Loucy (cell line): ENCODE measurements at regions not wholly inside any gene's neighbourhood (a gene's known extent, or its start where the extent isn't known, plus 50 kb on each side); places are given as distances from the start of the nearest gene placed in this dataset.

Experiments
- H2AFZ ChIP-seq: fragments of 200-600 bp; sonication (generic); 2 replicates; pipeline ENCODE4 v1.6.0; 2016; ENCODE audit warnings: antibody characterized with exemption, mild to moderate bottlenecking, low read length, moderate library complexity
- H3F3A ChIP-seq: fragments of 200-600 bp; 2 replicates; pipeline ENCODE4 v1.6.0; 2016; ENCODE audit warnings: antibody characterized with exemption, low read depth, mild to moderate bottlenecking
- H3K27me3 ChIP-seq: fragments of 200-600 bp; sonication (generic); 2 replicates; pipeline ENCODE4 v1.6.1; 2014; ENCODE audit warnings: low read length, mild to moderate bottlenecking; ENCODE audit not compliant: insufficient read depth, poor library complexity, severe bottlenecking
- H3K36me3 ChIP-seq: fragments of 200-600 bp; sonication (generic); 2 replicates; pipeline ENCODE4 v1.6.1; 2016; ENCODE audit warnings: low read length; ENCODE audit not compliant: insufficient read depth
- H3K4me1 ChIP-seq: fragments of 200-600 bp; sonication (generic); 2 replicates; pipeline ENCODE4 v1.5.1; 2014; ENCODE audit warnings: low read length, mild to moderate bottlenecking; ENCODE audit not compliant: insufficient read depth, poor library complexity, severe bottlenecking
- H3K4me2 ChIP-seq: fragments of 200-600 bp; sonication (generic); 2 replicates; pipeline ENCODE4 v1.6.0; 2014; ENCODE audit warnings: antibody characterized with exemption, low read length, low read depth, mild to moderate bottlenecking; ENCODE audit not compliant: poor library complexity, severe bottlenecking
- H3K4me3 ChIP-seq: fragments of 200-600 bp; sonication (generic); 2 replicates; pipeline ENCODE4 v1.5.1; 2014; ENCODE audit warnings: low read length, mild to moderate bottlenecking, mixed read lengths; ENCODE audit not compliant: poor library complexity, severe bottlenecking
- H3K79me2 ChIP-seq: fragments of 200-600 bp; sonication (generic); 2 replicates; pipeline ENCODE4 v1.6.1; 2014; ENCODE audit warnings: low read length; ENCODE audit not compliant: insufficient read depth
- H3K9ac ChIP-seq: fragments of 200-600 bp; sonication (generic); 2 replicates; pipeline ENCODE4 v1.6.0; 2014; ENCODE audit warnings: mild to moderate bottlenecking, low read depth, low read length, moderate library complexity; ENCODE audit not compliant: poor library complexity, severe bottlenecking
- H3K9me2 ChIP-seq: fragments of 200-600 bp; sonication (generic); replicated peaks from 2 replicates; pipeline ENCODE4 v1.6.1; 2016; ENCODE audit warnings: low read depth, low read length, mixed read lengths
- H3K9me3 ChIP-seq: fragments of 200-600 bp; sonication (generic); 2 replicates; pipeline ENCODE4 v1.6.1; 2014; ENCODE audit warnings: mild to moderate bottlenecking, antibody characterized with exemption, low read length, low read depth; ENCODE audit not compliant: insufficient read depth
- H4K20me1 ChIP-seq: fragments of 200-600 bp; sonication (generic); 2 replicates; pipeline ENCODE4 v1.6.0; 2014; ENCODE audit warnings: antibody characterized with exemption, low read length, mild to moderate bottlenecking; ENCODE audit not compliant: insufficient read depth, poor library complexity, severe bottlenecking
- EZH2phosphoT487 ChIP-seq: fragments of 200-600 bp; IDR thresholded peaks from 2 replicates; pipeline ENCODE4 v1.6.1; 2018; ENCODE audit warnings: antibody characterized with exemption, mild to moderate bottlenecking, moderate library complexity, borderline replicate concordance
- TF ChIP-seq, protein P1 (sequence below): fragments of 200-600 bp; sonication (generic); conservative IDR thresholded peaks from 2 replicates; pipeline ENCODE4 v1.5.1; 2014; ENCODE audit warnings: mild to moderate bottlenecking, antibody characterized with exemption, low read length

DNA sequence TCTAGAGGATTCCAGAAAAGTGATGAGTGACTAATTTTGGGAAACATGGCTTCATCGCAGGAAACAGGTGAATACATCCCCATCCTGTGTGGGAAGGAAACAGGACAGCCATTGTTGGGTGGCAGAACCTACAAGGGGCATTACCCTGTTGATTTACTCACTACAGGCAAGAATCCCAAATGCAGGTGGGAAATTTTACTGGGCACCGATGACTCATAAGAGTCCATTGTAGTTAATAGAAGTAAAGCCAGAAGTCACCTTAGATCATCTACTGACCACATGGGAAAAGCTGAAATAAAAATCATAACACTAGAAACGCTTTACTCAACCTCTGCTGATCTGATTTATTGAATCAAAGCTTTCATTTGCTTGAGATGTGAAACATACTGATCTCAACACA, 136.4 kb downstream of the TRIML1 start:
- H3K9me3 ChIP-seq, result no peaks in the 10 kb centered on the region; the same call in 1 of the 2 replicates
- H4K20me1 ChIP-seq, result no peaks in the 10 kb centered on the region
- no peaks in the 10 kb centered on the region for H3K36me3 ChIP-seq

GRCh38 chr4:188279184-188279583, 139.9 kb downstream of the TRIML1 start:
- no peak overlapping the region for H2AFZ ChIP-seq
- no peak overlapping the region for H3K9ac ChIP-seq
- H3K79me2 ChIP-seq, result no peaks in the 10 kb centered on the region
- no peaks in the 10 kb centered on the region for H3K4me1 ChIP-seq
- no peaks in the 10 kb centered on the region for H3K27me3 ChIP-seq
- H3F3A ChIP-seq, result no peaks in the 10 kb centered on the region
- peaks cover 5% of the 10 kb centered on the region; the same call in 1 of the 2 replicates for H3K9me3 ChIP-seq
- no peaks in the 10 kb centered on the region for H3K9me2 ChIP-seq
- no peaks in the 10 kb centered on the region for H3K36me3 ChIP-seq
- H4K20me1 ChIP-seq, result no peaks in the 10 kb centered on the region
- TF ChIP-seq, protein P1, sequence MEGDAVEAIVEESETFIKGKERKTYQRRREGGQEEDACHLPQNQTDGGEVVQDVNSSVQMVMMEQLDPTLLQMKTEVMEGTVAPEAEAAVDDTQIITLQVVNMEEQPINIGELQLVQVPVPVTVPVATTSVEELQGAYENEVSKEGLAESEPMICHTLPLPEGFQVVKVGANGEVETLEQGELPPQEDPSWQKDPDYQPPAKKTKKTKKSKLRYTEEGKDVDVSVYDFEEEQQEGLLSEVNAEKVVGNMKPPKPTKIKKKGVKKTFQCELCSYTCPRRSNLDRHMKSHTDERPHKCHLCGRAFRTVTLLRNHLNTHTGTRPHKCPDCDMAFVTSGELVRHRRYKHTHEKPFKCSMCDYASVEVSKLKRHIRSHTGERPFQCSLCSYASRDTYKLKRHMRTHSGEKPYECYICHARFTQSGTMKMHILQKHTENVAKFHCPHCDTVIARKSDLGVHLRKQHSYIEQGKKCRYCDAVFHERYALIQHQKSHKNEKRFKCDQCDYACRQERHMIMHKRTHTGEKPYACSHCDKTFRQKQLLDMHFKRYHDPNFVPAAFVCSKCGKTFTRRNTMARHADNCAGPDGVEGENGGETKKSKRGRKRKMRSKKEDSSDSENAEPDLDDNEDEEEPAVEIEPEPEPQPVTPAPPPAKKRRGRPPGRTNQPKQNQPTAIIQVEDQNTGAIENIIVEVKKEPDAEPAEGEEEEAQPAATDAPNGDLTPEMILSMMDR, result no peak
- no peak for TF ChIP-seq EZH2phosphoT487
- no peak overlapping the region for H3K4me3 ChIP-seq
- H3K4me2 ChIP-seq, result no peak overlapping the region

More for the DNA sequence above, 136.4 kb downstream of the TRIML1 start:
- no peaks in the 10 kb centered on the region for H3K79me2 ChIP-seq
- no peak overlapping the region for H2AFZ ChIP-seq
- no peak overlapping the region for H3K4me2 ChIP-seq
- H3K4me1 ChIP-seq, result no peaks in the 10 kb centered on the region
- no peak overlapping the region for H3K9ac ChIP-seq
- H3K9me2 ChIP-seq, result no peaks in the 10 kb centered on the region
- H3K4me3 ChIP-seq, result no peak overlapping the region
- no peaks in the 10 kb centered on the region for H3K27me3 ChIP-seq
- H3F3A ChIP-seq, result no peaks in the 10 kb centered on the region
- TF ChIP-seq EZH2phosphoT487, result no peak
- TF ChIP-seq, protein P1, result no peak

DNA sequence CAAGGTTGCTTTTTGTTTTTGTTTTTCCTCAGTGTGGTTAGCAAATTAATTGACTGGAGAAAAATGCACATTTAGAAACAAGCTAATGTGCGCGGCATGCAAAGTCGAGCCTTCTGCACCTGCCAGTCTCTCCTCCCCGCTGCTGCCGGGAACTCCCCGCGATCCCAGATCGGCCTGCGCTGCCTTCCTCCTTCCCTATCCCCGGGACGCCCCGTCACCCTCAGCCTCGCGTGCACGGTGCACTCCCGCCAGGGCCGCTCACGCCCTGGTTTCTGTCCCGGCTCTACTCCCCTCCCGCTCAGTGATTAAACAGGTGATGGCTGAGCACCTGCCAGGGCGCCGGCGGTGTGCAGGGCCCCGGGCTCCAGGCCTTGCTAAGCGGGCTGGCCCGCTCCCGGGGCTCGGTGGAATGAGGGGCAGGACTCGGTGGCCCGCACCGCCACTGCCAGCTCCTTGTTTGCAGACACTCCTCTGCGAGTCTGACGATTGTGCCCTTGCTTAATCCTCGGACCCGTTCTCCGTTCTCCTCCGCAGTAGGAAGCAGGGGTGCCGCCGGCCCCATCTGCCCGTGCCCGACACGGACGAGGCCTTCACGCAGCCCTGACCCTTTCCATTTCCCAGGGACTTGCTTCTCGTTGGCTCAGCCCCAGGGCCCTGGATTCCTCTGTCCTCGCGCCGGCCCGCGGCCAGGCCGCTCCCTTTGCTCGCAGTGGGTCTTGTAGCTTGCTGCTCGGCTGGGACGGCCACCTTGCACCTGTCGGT, 143.4 kb downstream of the TRIML1 start:
- H3K4me3 ChIP-seq, result no peak overlapping the region
- no peaks in the 10 kb centered on the region for H4K20me1 ChIP-seq
- H3F3A ChIP-seq, result no peaks in the 10 kb centered on the region
- H3K9me3 ChIP-seq, result peaks cover 5% of the 10 kb centered on the region; the same call in 1 of the 2 replicates
- no peak overlapping the region for H2AFZ ChIP-seq
- H3K9ac ChIP-seq, result no peak overlapping the region
- H3K79me2 ChIP-seq, result no peaks in the 10 kb centered on the region
- no peaks in the 10 kb centered on the region for H3K9me2 ChIP-seq
- TF ChIP-seq, protein P1, result no peak
- TF ChIP-seq EZH2phosphoT487, result no peak
- no peaks in the 10 kb centered on the region for H3K36me3 ChIP-seq
- H3K27me3 ChIP-seq, result no peaks in the 10 kb centered on the region
- H3K4me1 ChIP-seq, result no peaks in the 10 kb centered on the region
- no peak overlapping the region for H3K4me2 ChIP-seq
